A549 (cell line): ENCODE measurements at regions not wholly inside any gene's neighbourhood (a gene's known extent, or its start where the extent isn't known, plus 50 kb on each side); places are given as distances from the start of the nearest gene placed in this dataset.
"Not testable (repeated sequence)": the region's sequence is repeated elsewhere in the genome, so short reads cannot be mapped to it uniquely, and the experiment has no call there.

Experiments used
- CBX2 ChIP-seq: fragments of 200-600 bp; sonication (generic); IDR thresholded peaks from 2 replicates; pipeline ENCODE4 v1.6.1; 2016; ENCODE audit warnings: low read depth, mild to moderate bottlenecking, borderline replicate concordance
- CHD4 ChIP-seq: fragments of 200-600 bp; sonication (generic); IDR thresholded peaks from 2 replicates; pipeline ENCODE4 v1.6.1; 2016; ENCODE audit warnings: antibody characterized with exemption, mild to moderate bottlenecking, borderline replicate concordance
- CTCF ChIP-seq: fragments of >200 bp; sonication (Bioruptor Twin); formaldehyde crosslinking; IDR thresholded peaks from 3 replicates; pipeline ENCODE4 v1.5.1; 2016
- ESRRA ChIP-seq: fragments of 150-350 bp; IDR thresholded peaks from 2 replicates; pipeline ENCODE4 v1.6.1; 2014; ENCODE audit warnings: mild to moderate bottlenecking, low read length, borderline replicate concordance
- KDM1A ChIP-seq: fragments of 200-600 bp; sonication (generic); IDR thresholded peaks from 2 replicates; pipeline ENCODE4 v1.6.1; 2016; ENCODE audit warnings: low read depth, mild to moderate bottlenecking
- MAX ChIP-seq: IDR thresholded peaks from 2 replicates; pipeline ENCODE4 v1.6.1; 2012
- POLR2A ChIP-seq: IDR thresholded peaks from 2 replicates; pipeline ENCODE4 v1.6.1; 2012; ENCODE audit warnings: mild to moderate bottlenecking, low read length
- REST ChIP-seq: fragments of 200-600 bp; sonication (generic); IDR thresholded peaks from 2 replicates; pipeline ENCODE4 v1.6.1; 2016; ENCODE audit warnings: antibody characterized with exemption, mild to moderate bottlenecking, moderate library complexity
- USF2 ChIP-seq: fragments of 450-650 bp; IDR thresholded peaks from 2 replicates; pipeline ENCODE4 v1.6.1; 2014; ENCODE audit warnings: antibody characterized with exemption
- ZFP36 ChIP-seq: fragments of 450-650 bp; IDR thresholded peaks from 2 replicates; pipeline ENCODE4 v1.6.1; 2014; ENCODE audit warnings: borderline replicate concordance; ENCODE audit not compliant: partially characterized antibody

- TF ChIP-seq CTCF, CHD4, REST, ZFP36, CBX2, MAX, POLR2A, ESRRA, KDM1A, USF2: not testable (repeated sequence)
Measured at GRCh38 chr2:111584950-111585349, 299.0 kb downstream of the ANAPC1 start.
